ENCODE measurements at regions not wholly inside any gene's neighbourhood (a gene's known extent, or its start where the extent isn't known, plus 50 kb on each side); places are given as distances from the start of the nearest gene placed in this dataset.

- TF ChIP-seq CREB1 (CRISPR knock-in tag; IDR thresholded peaks at IDR 0.05; ENCODE audit: low read depth) (no peak), POLR2AphosphoS5 (IDR thresholded peaks at IDR 0.05; ENCODE audit: low read depth) (no peak), ZNF114 (CRISPR knock-in tag; IDR thresholded peaks at IDR 0.05) (no peak), EZH2 (IDR thresholded peaks at IDR 0.05; ENCODE audit: low read depth, unreplicated experiment) (no peak), REST (IDR thresholded peaks at IDR 0.05; ENCODE audit: unreplicated experiment) (no peak), JUNB (IDR thresholded peaks at IDR 0.05; ENCODE audit: unreplicated experiment) (no peak)
- TF ChIP-seq, protein P1, sequence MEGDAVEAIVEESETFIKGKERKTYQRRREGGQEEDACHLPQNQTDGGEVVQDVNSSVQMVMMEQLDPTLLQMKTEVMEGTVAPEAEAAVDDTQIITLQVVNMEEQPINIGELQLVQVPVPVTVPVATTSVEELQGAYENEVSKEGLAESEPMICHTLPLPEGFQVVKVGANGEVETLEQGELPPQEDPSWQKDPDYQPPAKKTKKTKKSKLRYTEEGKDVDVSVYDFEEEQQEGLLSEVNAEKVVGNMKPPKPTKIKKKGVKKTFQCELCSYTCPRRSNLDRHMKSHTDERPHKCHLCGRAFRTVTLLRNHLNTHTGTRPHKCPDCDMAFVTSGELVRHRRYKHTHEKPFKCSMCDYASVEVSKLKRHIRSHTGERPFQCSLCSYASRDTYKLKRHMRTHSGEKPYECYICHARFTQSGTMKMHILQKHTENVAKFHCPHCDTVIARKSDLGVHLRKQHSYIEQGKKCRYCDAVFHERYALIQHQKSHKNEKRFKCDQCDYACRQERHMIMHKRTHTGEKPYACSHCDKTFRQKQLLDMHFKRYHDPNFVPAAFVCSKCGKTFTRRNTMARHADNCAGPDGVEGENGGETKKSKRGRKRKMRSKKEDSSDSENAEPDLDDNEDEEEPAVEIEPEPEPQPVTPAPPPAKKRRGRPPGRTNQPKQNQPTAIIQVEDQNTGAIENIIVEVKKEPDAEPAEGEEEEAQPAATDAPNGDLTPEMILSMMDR (conservative IDR thresholded peaks at IDR 0.05; ENCODE audit: low read depth in 2 of 2) = no peak
Observed at GRCh38 chr13:63446329-63446728, 2030.7 kb upstream of the PCDH20 start.

Measured in GM23338 (cell line).